ENCODE measurements at regions not wholly inside any gene's neighbourhood (a gene's known extent, or its start where the extent isn't known, plus 50 kb on each side); places are given as distances from the start of the nearest gene placed in this dataset.
"Not testable (repeated sequence)": the region's sequence is repeated elsewhere in the genome, so short reads cannot be mapped to it uniquely, and the experiment has no call there.

- peak in 4 of 8 experiments; percentile 53 to 88 (median 70) for ATAC-seq (replicated peaks in 6 of 8)
- no peak overlapping the region for H3K4me3 ChIP-seq
- WGBS, 10 experiments: 8 to 86% (median 42%) methylated on average over 1 to 7 of the region's 7 CpGs; no CpG with 5 or more reads in 2 of the 10 experiments
- no peak overlapping the region for H3K27ac ChIP-seq
- in situ Hi-C loops (cut with MboI; ENCODE audit: low pct_unique_long_range_greater_than_20kb in 2 of 9, low sequenced_read_pairs in 9 of 9, unreplicated experiment in 9 of 9): no loop called here
- peaks cover 0 to 7% of the 10 kb centered on the region in 2 donors for H3K4me1 ChIP-seq (replicated peaks in 1 of 2)
These were observed 900.4 kb upstream of the AUTS2 start for GRCh38 chr7:68697796-68698280.

- 0 to 83% (median 59%) methylated on average over 1 to 6 of the region's 6 CpGs for WGBS, 10 experiments
These were observed 899.1 kb upstream of the AUTS2 start for GRCh38 chr7:68699090-68699711.

GRCh38 chr7:68700414-68700813 lies 897.9 kb upstream of the AUTS2 start:
- 0 to 100% (median 58%) methylated on average over 1 to 3 of the region's 3 CpGs for WGBS, 10 experiments
- peaks cover 0 to 7% of the 10 kb centered on the region in 2 donors for H3K4me1 ChIP-seq (replicated peaks in 1 of 2)
- in situ Hi-C loops (cut with MboI; ENCODE audit: low pct_unique_long_range_greater_than_20kb in 2 of 9, low sequenced_read_pairs in 9 of 9, unreplicated experiment in 9 of 9): no loop called here
- no peak overlapping the region for H3K27ac ChIP-seq
- no peak for ATAC-seq (replicated peaks in 6 of 8)
- H3K4me3 ChIP-seq: no peak overlapping the region

More at GRCh38 chr7:68699090-68699711, 899.1 kb upstream of the AUTS2 start:
- no peak overlapping the region for H3K27ac ChIP-seq
- H3K4me3 ChIP-seq: no peak overlapping the region
- H3K4me1 ChIP-seq (replicated peaks in 1 of 2): peaks cover 0 to 7% of the 10 kb centered on the region in 2 donors
- ATAC-seq (replicated peaks in 6 of 8): peak in 2 of 8 experiments; percentile 19 to 66
- in situ Hi-C loops (cut with MboI; ENCODE audit: low pct_unique_long_range_greater_than_20kb in 2 of 9, low sequenced_read_pairs in 9 of 9, unreplicated experiment in 9 of 9): no loop called here

GRCh38 chr7:68706291-68706690 lies 892.0 kb upstream of the AUTS2 start:
- 7 to 100% (median 73%) methylated on average over 1 to 5 of the region's 5 CpGs; no CpG with 5 or more reads in 2 of the 10 experiments for WGBS, 10 experiments

GRCh38 chr7:68707159-68707558 lies 891.1 kb upstream of the AUTS2 start:
- H3K4me3 ChIP-seq: no peak overlapping the region
- in situ Hi-C loops (cut with MboI; ENCODE audit: low pct_unique_long_range_greater_than_20kb in 2 of 9, low sequenced_read_pairs in 9 of 9, unreplicated experiment in 9 of 9): no loop called here
- WGBS, 10 experiments: 8 to 91% (median 77%) methylated on average over 2 to 5 of the region's 5 CpGs; no CpG with 5 or more reads in 1 of the 10 experiments
- ATAC-seq (replicated peaks in 6 of 8): no peak
- no peak overlapping the region for H3K27ac ChIP-seq
- no peaks in the 10 kb centered on the region for H3K4me1 ChIP-seq (replicated peaks in 1 of 2)

More at GRCh38 chr7:68706291-68706690, 892.0 kb upstream of the AUTS2 start:
- no peak for ATAC-seq (replicated peaks in 6 of 8)
- in situ Hi-C loops (cut with MboI; ENCODE audit: low pct_unique_long_range_greater_than_20kb in 2 of 9, low sequenced_read_pairs in 9 of 9, unreplicated experiment in 9 of 9): no loop called here
- Histone ChIP-seq H3K4me1 (replicated peaks in 1 of 2) (no peaks in the 10 kb centered on the region), H3K27ac (no peak overlapping the region), H3K4me3 (no peak overlapping the region)

- no peak overlapping the region for H3K27ac ChIP-seq
- 12 to 100% (median 87%) methylated on average over 1 to 6 of the region's 6 CpGs; no CpG with 5 or more reads in 3 of the 10 experiments for WGBS, 10 experiments
- no peak for ATAC-seq (replicated peaks in 6 of 8)
- H3K4me1 ChIP-seq (replicated peaks in 1 of 2): no peaks in the 10 kb centered on the region
- H3K4me3 ChIP-seq: no peak overlapping the region
- in situ Hi-C loops (cut with MboI; ENCODE audit: low pct_unique_long_range_greater_than_20kb in 2 of 9, low sequenced_read_pairs in 9 of 9, unreplicated experiment in 9 of 9): no loop called here
These were observed 890.3 kb upstream of the AUTS2 start for GRCh38 chr7:68707958-68708357.

- H3K4me3 ChIP-seq: no peak overlapping the region
- no peak for ATAC-seq (replicated peaks in 6 of 8)
- no peak overlapping the region for H3K27ac ChIP-seq
- in situ Hi-C loops (cut with MboI; ENCODE audit: low pct_unique_long_range_greater_than_20kb in 2 of 9, low sequenced_read_pairs in 9 of 9, unreplicated experiment in 9 of 9): no loop called here
- no peaks in the 10 kb centered on the region for H3K4me1 ChIP-seq (replicated peaks in 1 of 2)
- 8 to 75% (median 54%) methylated on average over 2 to 7 of the region's 7 CpGs; no CpG with 5 or more reads in 1 of the 10 experiments for WGBS, 10 experiments
These were observed 885.2 kb upstream of the AUTS2 start for GRCh38 chr7:68712956-68713495.

- H3K27ac ChIP-seq; H3K4me1 ChIP-seq (replicated peaks in 1 of 2); ATAC-seq (replicated peaks in 6 of 8); H3K4me3 ChIP-seq; in situ Hi-C loops (cut with MboI; ENCODE audit: low pct_unique_long_range_greater_than_20kb in 2 of 9, low sequenced_read_pairs in 9 of 9, unreplicated experiment in 9 of 9): not testable (repeated sequence)
- WGBS, 10 experiments: 0 to 100% (median 36%) methylated on average over 1 of the region's 1 CpG; no CpG with 5 or more reads in 4 of the 10 experiments
These were observed 884.1 kb upstream of the AUTS2 start for GRCh38 chr7:68714135-68714534.

- Histone ChIP-seq H3K27ac (no peak overlapping the region), H3K4me1 (replicated peaks in 1 of 2) (no peaks in the 10 kb centered on the region), H3K4me3 (no peak overlapping the region)
- 11 to 100% (median 57%) methylated on average over 1 to 4 of the region's 4 CpGs; no CpG with 5 or more reads in 5 of the 10 experiments for WGBS, 10 experiments
- in situ Hi-C loops (cut with MboI; ENCODE audit: low pct_unique_long_range_greater_than_20kb in 2 of 9, low sequenced_read_pairs in 9 of 9, unreplicated experiment in 9 of 9): no loop called here
- ATAC-seq (replicated peaks in 6 of 8): no peak
These were observed 882.4 kb upstream of the AUTS2 start for GRCh38 chr7:68715907-68716306.

GRCh38 chr7:68717176-68717575 lies 881.1 kb upstream of the AUTS2 start:
- Histone ChIP-seq H3K4me1 (replicated peaks in 1 of 2) (no peaks in the 10 kb centered on the region), H3K4me3 (no peak overlapping the region), H3K27ac (no peak overlapping the region)
- ATAC-seq (replicated peaks in 6 of 8): no peak
- in situ Hi-C loops (cut with MboI; ENCODE audit: low pct_unique_long_range_greater_than_20kb in 2 of 9, low sequenced_read_pairs in 9 of 9, unreplicated experiment in 9 of 9): no loop called here
- 0 to 100% (median 94%) methylated on average over 1 of the region's 1 CpG; no CpG with 5 or more reads in 2 of the 10 experiments for WGBS, 10 experiments

- Histone ChIP-seq H3K27ac (no peak overlapping the region), H3K4me1 (replicated peaks in 1 of 2) (no peaks in the 10 kb centered on the region), H3K4me3 (no peak overlapping the region)
- in situ Hi-C loops (cut with MboI; ENCODE audit: low pct_unique_long_range_greater_than_20kb in 2 of 9, low sequenced_read_pairs in 9 of 9, unreplicated experiment in 9 of 9): no loop called here
- WGBS, 10 experiments: 0 to 86% (median 63%) methylated on average over 1 of the region's 1 CpG; no CpG with 5 or more reads in 3 of the 10 experiments
- no peak for ATAC-seq (replicated peaks in 6 of 8)
These were observed 880.2 kb upstream of the AUTS2 start for GRCh38 chr7:68718097-68718551.

GRCh38 chr7:68720697-68721096 lies 877.6 kb upstream of the AUTS2 start:
- H3K4me3 ChIP-seq: no peak overlapping the region
- no peaks in the 10 kb centered on the region for H3K4me1 ChIP-seq (replicated peaks in 1 of 2)
- in situ Hi-C loops (cut with MboI; ENCODE audit: low pct_unique_long_range_greater_than_20kb in 2 of 9, low sequenced_read_pairs in 9 of 9, unreplicated experiment in 9 of 9): no loop called here
- no peak for ATAC-seq (replicated peaks in 6 of 8)
- no peak overlapping the region for H3K27ac ChIP-seq
- 16 to 98% (median 75%) methylated on average over 1 to 5 of the region's 5 CpGs; no CpG with 5 or more reads in 2 of the 10 experiments for WGBS, 10 experiments

- ATAC-seq (replicated peaks in 6 of 8): no peak
- WGBS, 10 experiments: 14 to 100% (median 60%) methylated on average over 1 of the region's 1 CpG; no CpG with 5 or more reads in 5 of the 10 experiments
These were observed 876.2 kb upstream of the AUTS2 start for GRCh38 chr7:68722044-68722443.

More at GRCh38 chr7:68722044-68722443, 876.2 kb upstream of the AUTS2 start:
- Histone ChIP-seq H3K4me1 (replicated peaks in 1 of 2) (no peaks in the 10 kb centered on the region), H3K27ac (no peak overlapping the region), H3K4me3 (no peak overlapping the region)
- in situ Hi-C loops (cut with MboI; ENCODE audit: low pct_unique_long_range_greater_than_20kb in 2 of 9, low sequenced_read_pairs in 9 of 9, unreplicated experiment in 9 of 9): no loop called here

All from motor neuron (in vitro differentiated cells).